PC-9 (cell line): ENCODE measurements at regions not wholly inside any gene's neighbourhood (a gene's known extent, or its start where the extent isn't known, plus 50 kb on each side); places are given as distances from the start of the nearest gene placed in this dataset.

Source experiments
- BruUV-seq: library from RNA; stranded (reverse); fragments of 400-500 nt; replicated peaks from 2 replicates; lab custom pipeline; 2021; lab: Mats Ljungman, UMichigan
- CTCF ChIA-PET: fragments of 300-600 bp; sonication (Branson Sonifier 250); formaldehyde crosslinking; loops from one replicate; lab custom pipeline; 2022; ENCODE audit warnings: antibody characterized with exemption; lab: Charles Lee
- POLR2A ChIA-PET: fragments of 300-600 bp; sonication (Branson Sonifier 250); formaldehyde crosslinking; loops from one replicate; lab custom pipeline; 2022; ENCODE audit warnings: antibody characterized with exemption; ENCODE audit not compliant: unreplicated experiment; lab: Charles Lee
- DNase-seq, 2 experiments: peaks; one replicate each; pipeline versions ENCODE4 v3.0.0 to v3.0.0-alpha.2; 2015 to 2022; ENCODE audit warnings: mixed read lengths in 1 of 2
- H2AFZ ChIP-seq: fragments of 200-600 bp; sonication (generic); 2 replicates; pipeline ENCODE4 v1.8.1; 2017; ENCODE audit warnings: antibody characterized with exemption
- H3F3A ChIP-seq: fragments of 200-600 bp; sonication (generic); 2 replicates; pipeline ENCODE4 v1.8.1; 2017; ENCODE audit warnings: antibody characterized with exemption, mild to moderate bottlenecking, low read depth; ENCODE audit not compliant: insufficient read depth
- H3K27ac ChIP-seq: fragments of 200-600 bp; sonication (generic); 2 replicates; pipeline ENCODE4 v1.6.1; 2016; ENCODE audit warnings: mixed run types
- H3K27me3 ChIP-seq: fragments of 200-600 bp; sonication (generic); 2 replicates; pipeline ENCODE4 v1.6.1; 2016; ENCODE audit warnings: low read depth, mixed run types; ENCODE audit not compliant: insufficient read depth
- H3K36me3 ChIP-seq: fragments of 200-600 bp; sonication (generic); 2 replicates; pipeline ENCODE4 v1.6.1; 2016; ENCODE audit warnings: low read depth, mixed run types
- H3K4me1 ChIP-seq: fragments of 200-600 bp; sonication (generic); replicated peaks from 2 replicates; pipeline ENCODE4 v1.6.1; 2016; ENCODE audit warnings: mixed run types; ENCODE audit not compliant: insufficient read depth
- H3K4me2 ChIP-seq: fragments of 200-600 bp; sonication (generic); 2 replicates; pipeline ENCODE4 v1.6.1; 2017; ENCODE audit warnings: mixed run types
- H3K4me3 ChIP-seq: fragments of 200-600 bp; sonication (generic); 2 replicates; pipeline ENCODE4 v1.6.1; 2016; ENCODE audit warnings: mixed run types
- H3K79me2 ChIP-seq: fragments of 200-600 bp; sonication (generic); 2 replicates; pipeline ENCODE4 v1.6.1; 2017; ENCODE audit warnings: low read depth, mixed run types
- H3K9me2 ChIP-seq: fragments of 200-600 bp; sonication (generic); 2 replicates; pipeline ENCODE4 v1.8.1; 2017; ENCODE audit warnings: mild to moderate bottlenecking; ENCODE audit not compliant: insufficient read depth
- H3K9me3 ChIP-seq: fragments of 200-600 bp; sonication (generic); 2 replicates; pipeline ENCODE4 v1.8.1; 2016; ENCODE audit warnings: low read depth; ENCODE audit not compliant: insufficient read depth
- H4K20me1 ChIP-seq: fragments of 200-600 bp; sonication (generic); 2 replicates; pipeline ENCODE4 v1.8.1; 2017; ENCODE audit not compliant: insufficient read depth
- EZH2 ChIP-seq: fragments of 200-600 bp; sonication (generic); IDR thresholded peaks from 2 replicates; pipeline ENCODE4 v1.8.0; 2017; ENCODE audit warnings: antibody characterized with exemption, low read depth
- intact Hi-C: fragments of 100-400 bp; cut with micrococcal nuclease; formaldehyde crosslinking; loops from one replicate; pipeline ENCODE4 v1.10.0; 2022; ENCODE audit not compliant: unreplicated experiment
- TF ChIP-seq, protein P1 (sequence below): fragments of 200-600 bp; sonication (generic); conservative IDR thresholded peaks from 2 replicates; pipeline ENCODE4 v1.6.1; 2017; ENCODE audit warnings: mixed run types, antibody characterized with exemption, mild to moderate bottlenecking, moderate library complexity

DNA sequence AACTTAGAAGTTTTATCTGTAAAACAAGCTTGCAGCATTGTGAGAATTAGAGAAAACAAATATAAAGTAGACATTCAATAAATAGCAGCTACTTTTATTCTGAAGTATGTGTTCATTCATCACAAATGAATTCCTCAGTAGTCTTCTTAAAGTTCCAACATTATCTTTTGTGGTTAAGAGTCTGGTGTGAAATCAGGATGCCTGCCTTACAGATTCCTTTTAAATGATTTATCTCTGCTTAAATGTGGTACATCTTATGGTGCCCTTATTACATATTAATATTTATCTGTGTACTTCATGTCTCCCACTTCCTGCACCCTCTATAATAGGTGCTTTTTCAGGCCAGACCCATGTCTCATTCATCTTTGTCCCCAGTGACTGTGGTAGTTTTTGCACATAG is 595.0 kb downstream of the STK39 start:
- H3F3A ChIP-seq: no peaks in the 10 kb centered on the region
- ChIA-PET POLR2A (interaction anchor here (0.6 kb wide), 1 partner anchor 85 kb away, joined by 3 read pairs; no protein-coding TSS in a partner anchor), CTCF (no interaction called here)
- no peak for DNase-seq
- H3K27me3 ChIP-seq: no peaks in the 10 kb centered on the region
- H3K4me2 ChIP-seq: no peak overlapping the region
- no peaks in the 10 kb centered on the region for H3K36me3 ChIP-seq
- no peak overlapping the region for H3K27ac ChIP-seq
- H3K4me1 ChIP-seq: no peaks in the 10 kb centered on the region
- no peak overlapping the region for H2AFZ ChIP-seq
- no TSS peak for BruUV-seq
- no peak for TF ChIP-seq EZH2
- TF ChIP-seq, protein P1, sequence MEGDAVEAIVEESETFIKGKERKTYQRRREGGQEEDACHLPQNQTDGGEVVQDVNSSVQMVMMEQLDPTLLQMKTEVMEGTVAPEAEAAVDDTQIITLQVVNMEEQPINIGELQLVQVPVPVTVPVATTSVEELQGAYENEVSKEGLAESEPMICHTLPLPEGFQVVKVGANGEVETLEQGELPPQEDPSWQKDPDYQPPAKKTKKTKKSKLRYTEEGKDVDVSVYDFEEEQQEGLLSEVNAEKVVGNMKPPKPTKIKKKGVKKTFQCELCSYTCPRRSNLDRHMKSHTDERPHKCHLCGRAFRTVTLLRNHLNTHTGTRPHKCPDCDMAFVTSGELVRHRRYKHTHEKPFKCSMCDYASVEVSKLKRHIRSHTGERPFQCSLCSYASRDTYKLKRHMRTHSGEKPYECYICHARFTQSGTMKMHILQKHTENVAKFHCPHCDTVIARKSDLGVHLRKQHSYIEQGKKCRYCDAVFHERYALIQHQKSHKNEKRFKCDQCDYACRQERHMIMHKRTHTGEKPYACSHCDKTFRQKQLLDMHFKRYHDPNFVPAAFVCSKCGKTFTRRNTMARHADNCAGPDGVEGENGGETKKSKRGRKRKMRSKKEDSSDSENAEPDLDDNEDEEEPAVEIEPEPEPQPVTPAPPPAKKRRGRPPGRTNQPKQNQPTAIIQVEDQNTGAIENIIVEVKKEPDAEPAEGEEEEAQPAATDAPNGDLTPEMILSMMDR: no peak
- no peaks in the 10 kb centered on the region for H3K9me3 ChIP-seq
- no peaks in the 10 kb centered on the region for H3K9me2 ChIP-seq
- intact Hi-C loops: no loop called here
- H3K79me2 ChIP-seq: no peaks in the 10 kb centered on the region
- no peaks in the 10 kb centered on the region for H4K20me1 ChIP-seq
- no peak overlapping the region for H3K4me3 ChIP-seq

DNA sequence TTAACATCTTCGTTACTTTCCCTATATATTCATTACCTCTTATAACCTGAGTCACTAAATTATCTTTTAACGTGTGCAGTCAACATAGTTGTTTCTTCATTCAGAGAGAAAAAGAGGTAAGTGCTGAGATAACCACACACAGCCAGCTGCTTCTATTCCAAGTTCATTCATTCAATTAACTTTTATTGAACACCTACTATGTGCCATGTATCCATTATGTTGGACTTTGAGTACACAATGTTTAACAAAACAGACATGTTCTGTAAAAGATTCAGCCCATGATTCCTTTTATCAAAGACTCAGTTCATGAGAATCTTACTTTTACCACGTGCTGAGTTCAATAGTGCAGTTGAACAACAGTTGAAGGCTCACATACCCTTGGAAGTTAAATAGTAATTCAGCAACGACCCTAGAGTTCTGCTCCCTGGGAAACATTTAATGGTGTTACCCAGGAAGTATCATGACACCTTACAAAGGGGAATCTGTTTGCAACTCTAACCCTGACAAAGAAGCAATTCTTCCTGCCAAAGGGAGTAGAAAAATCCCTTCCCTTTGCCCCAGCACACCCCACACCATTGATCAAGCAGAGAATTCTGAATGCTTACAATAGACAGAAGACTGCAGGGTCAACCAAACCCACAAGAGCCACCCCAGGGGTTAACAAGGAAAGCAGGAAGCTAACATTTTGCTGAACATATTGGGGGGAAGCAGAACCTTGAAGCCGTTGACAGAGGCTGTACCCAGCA is 595.8 kb downstream of the STK39 start:
- POLR2A ChIA-PET: interaction anchor here (0.6 kb wide), 1 partner anchor 86 kb away, joined by 3 read pairs; no protein-coding TSS in a partner anchor
- H3K9me2 ChIP-seq: no peaks in the 10 kb centered on the region
- no peaks in the 10 kb centered on the region for H3K79me2 ChIP-seq
- no peak overlapping the region for H3K4me3 ChIP-seq
- H3K27me3 ChIP-seq: no peaks in the 10 kb centered on the region
- no peak overlapping the region for H3K4me2 ChIP-seq
- H2AFZ ChIP-seq: no peak overlapping the region
- BruUV-seq: no TSS peak
- CTCF ChIA-PET: no interaction called here
- H4K20me1 ChIP-seq: no peaks in the 10 kb centered on the region
- H3K4me1 ChIP-seq: no peaks in the 10 kb centered on the region
- H3F3A ChIP-seq: no peaks in the 10 kb centered on the region
- DNase-seq: no peak
- TF ChIP-seq, protein P1: no peak
- no peak for TF ChIP-seq EZH2
- H3K36me3 ChIP-seq: no peaks in the 10 kb centered on the region
- intact Hi-C loops: no loop called here
- H3K27ac ChIP-seq: no peak overlapping the region
- no peaks in the 10 kb centered on the region for H3K9me3 ChIP-seq

DNA sequence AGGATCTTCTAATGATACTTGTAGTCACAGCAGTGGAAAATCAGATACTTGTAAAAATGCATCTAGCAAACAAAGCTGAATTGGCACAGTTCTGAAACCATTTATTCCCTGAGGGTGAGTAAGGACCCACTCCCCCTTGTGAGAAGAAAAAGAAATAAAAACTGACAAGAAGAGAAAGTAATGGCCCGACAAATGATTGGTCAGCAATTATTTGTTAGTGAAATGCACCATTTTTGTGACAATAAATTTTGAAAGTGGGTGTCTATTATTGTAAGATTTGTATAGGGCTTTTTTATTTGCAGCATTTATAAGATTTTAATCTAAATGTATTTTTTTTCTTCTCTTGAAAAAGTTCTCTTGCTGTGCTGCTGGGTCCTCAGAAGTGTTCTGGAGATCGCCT is 600.8 kb downstream of the STK39 start:
- BruUV-seq: no TSS peak

More for the DNA sequence above, 600.8 kb downstream of the STK39 start:
- Histone ChIP-seq H3K79me2 (no peaks in the 10 kb centered on the region), H3K36me3 (no peaks in the 10 kb centered on the region), H3K9me2 (no peaks in the 10 kb centered on the region), H3K27ac (no peak overlapping the region), H3K4me1 (no peaks in the 10 kb centered on the region), H4K20me1 (no peaks in the 10 kb centered on the region), H3F3A (no peaks in the 10 kb centered on the region), H2AFZ (no peak overlapping the region), H3K4me3 (no peak overlapping the region), H3K4me2 (no peak overlapping the region), H3K27me3 (no peaks in the 10 kb centered on the region), H3K9me3 (no peaks in the 10 kb centered on the region)
- ChIA-PET CTCF (no interaction called here), POLR2A (interaction anchor here (1.0 kb wide), 1 partner anchor 1449 kb away, joined by 3 read pairs; no protein-coding TSS in a partner anchor)
- intact Hi-C loops: no loop called here
- TF ChIP-seq, protein P1: no peak
- TF ChIP-seq EZH2: no peak
- DNase-seq: no peak
